Fibroblast of lung (primary cell): ENCODE measurements at regions not wholly inside any gene's neighbourhood (a gene's known extent, or its start where the extent isn't known, plus 50 kb on each side); places are given as distances from the start of the nearest gene placed in this dataset.

ENCODE experiments used
- DNase-seq, 2 donors: peaks; one replicate each; pipeline versions ENCODE4 v3.0.0 to v3.0.0-alpha.2; 2010; ENCODE audit warnings: low read depth in 2 of 2
- H2AFZ ChIP-seq: 2 replicates; pipeline ENCODE4 v1.5.1; 2012; ENCODE audit warnings: low read length, control low read depth, inconsistent platforms
- H3K27ac ChIP-seq: 2 replicates; pipeline ENCODE4 v1.5.1; 2011; ENCODE audit warnings: low read length, control low read depth; ENCODE audit not compliant: insufficient read depth
- H3K27me3 ChIP-seq: 2 replicates; pipeline ENCODE4 v1.5.1; 2011; ENCODE audit warnings: mild to moderate bottlenecking, low read length; ENCODE audit not compliant: control insufficient read depth, insufficient read depth
- H3K36me3 ChIP-seq: 2 replicates; pipeline ENCODE4 v1.5.1; 2011; ENCODE audit warnings: low read length; ENCODE audit not compliant: control insufficient read depth, insufficient read depth
- H3K4me1 ChIP-seq: 2 replicates; pipeline ENCODE4 v1.5.1; 2011; ENCODE audit warnings: low read length; ENCODE audit not compliant: control insufficient read depth, insufficient read depth; ENCODE audit errors: extremely low read depth
- H3K4me2 ChIP-seq: 2 replicates; pipeline ENCODE4 v1.5.1; 2011; ENCODE audit warnings: low read length, control low read depth; ENCODE audit not compliant: insufficient read depth; ENCODE audit errors: extremely low read depth
- H3K4me3 ChIP-seq, 4 experiments: fragments of 200-600 bp in 1 of 4; sonication (generic) in 1 of 4; replicated peaks in 1 of 4; 2 replicates each; pipeline ENCODE4 v1.5.1; 2011 to 2016; ENCODE audit warnings: low read length in 4 of 4, low read depth in 3 of 4, mild to moderate bottlenecking in 3 of 4, control low read depth in 2 of 4, inconsistent platforms in 1 of 4, mixed read lengths in 1 of 4; ENCODE audit not compliant: insufficient read depth in 1 of 4; ENCODE audit errors: control extremely low read depth in 1 of 4
- H3K79me2 ChIP-seq: 2 replicates; pipeline ENCODE4 v1.5.1; 2012; ENCODE audit warnings: mild to moderate bottlenecking, low read length, inconsistent platforms; ENCODE audit not compliant: control insufficient read depth, insufficient read depth
- H3K9ac ChIP-seq: 2 replicates; pipeline ENCODE4 v1.5.1; 2011; ENCODE audit warnings: mild to moderate bottlenecking, low read length, control low read depth; ENCODE audit not compliant: insufficient read depth
- H3K9me3 ChIP-seq: 2 replicates; pipeline ENCODE4 v1.5.1; 2012; ENCODE audit warnings: low read depth, low read length; ENCODE audit not compliant: control insufficient read depth, insufficient read depth
- H4K20me1 ChIP-seq: 2 replicates; pipeline ENCODE4 v1.5.1; 2011; ENCODE audit warnings: low read length; ENCODE audit not compliant: control insufficient read depth, insufficient read depth; ENCODE audit errors: extremely low read depth
- CTCF ChIP-seq, 2 donors: IDR thresholded peaks in 1 of 2; conservative IDR thresholded peaks in 1 of 2; 1 replicate in 1 of 2; 2 replicates in 1 of 2; pipeline ENCODE4 v1.5.1; 2011 to 2012; ENCODE audit warnings: low read length in 2 of 2, control low read depth in 1 of 2, inconsistent platforms in 1 of 2, low read depth in 1 of 2, mild to moderate bottlenecking in 1 of 2
- EZH2 ChIP-seq: IDR thresholded peaks from 2 replicates; pipeline ENCODE4 v1.5.1; 2012; ENCODE audit warnings: low read length, control low read depth, mild to moderate bottlenecking; ENCODE audit errors: missing control alignments

DNA sequence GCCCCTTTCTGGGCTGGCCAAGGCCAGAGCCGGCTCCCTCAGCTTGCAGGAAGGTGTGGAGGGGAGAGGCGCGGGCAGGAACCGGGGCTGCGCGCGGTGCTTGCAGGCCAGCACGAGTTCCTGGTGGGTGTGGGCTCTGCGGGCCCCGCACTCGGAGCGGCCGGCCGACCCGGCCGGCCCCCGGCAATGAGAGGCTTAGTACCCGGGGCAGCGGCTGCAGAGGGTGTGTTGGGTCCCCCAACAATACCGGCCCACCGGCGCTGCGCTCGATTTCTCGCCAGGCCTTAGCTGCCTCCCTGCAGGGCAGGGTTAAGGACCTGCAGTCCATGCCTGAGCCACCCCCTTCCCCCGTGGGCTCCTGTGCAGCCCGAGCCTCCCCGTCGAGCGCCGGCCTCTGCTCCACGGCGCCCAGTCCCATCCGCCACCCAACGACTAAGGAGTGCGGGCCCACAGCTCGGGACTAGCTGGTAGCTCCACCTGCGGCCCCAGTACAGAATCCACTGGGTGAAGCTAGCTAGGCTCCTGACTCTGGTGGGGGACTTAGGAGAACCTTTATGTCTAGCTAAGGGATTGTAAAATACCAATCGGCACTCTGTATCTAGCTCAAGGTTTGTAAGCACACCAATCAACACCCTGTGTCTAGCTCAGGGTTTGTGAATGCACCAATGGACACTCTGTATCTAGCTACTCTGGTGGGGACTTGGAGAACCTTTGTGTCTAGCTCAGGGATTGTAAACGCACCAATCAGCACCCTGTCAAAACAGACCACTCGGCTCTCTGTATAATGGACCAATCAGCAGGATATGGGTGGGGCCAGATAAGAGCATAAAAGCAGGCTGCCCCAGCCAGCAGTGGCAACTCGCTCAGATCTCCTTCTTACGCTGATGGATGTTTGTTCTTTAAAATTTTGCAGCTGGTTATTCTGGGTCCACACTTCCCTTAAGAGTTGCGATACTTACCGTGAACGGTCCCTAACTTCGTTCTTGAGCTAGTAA is 167.4 kb upstream of the RREB1 start:
- TF ChIP-seq EZH2: no peak
- TF ChIP-seq CTCF (conservative IDR thresholded peaks at IDR 0.05 in 1 of 2, IDR thresholded peaks at IDR 0.05 in 1 of 2; ENCODE audit: low read depth in 1 of 2, low read length in 2 of 2): no peak
- no peak overlapping the region for H3K27ac ChIP-seq
- H2AFZ ChIP-seq: no peak overlapping the region
- no peak overlapping the region for H3K4me2 ChIP-seq
- no peaks in the 10 kb centered on the region for H3K36me3 ChIP-seq
- H3K27me3 ChIP-seq: no peaks in the 10 kb centered on the region
- no peak overlapping the region for H3K4me3 ChIP-seq
- no peak overlapping the region for H3K9ac ChIP-seq
- no peaks in the 10 kb centered on the region for H3K4me1 ChIP-seq
- no peaks in the 10 kb centered on the region for H4K20me1 ChIP-seq
- H3K9me3 ChIP-seq: no peaks in the 10 kb centered on the region
- no peak for DNase-seq
- H3K79me2 ChIP-seq: no peaks in the 10 kb centered on the region

- H3K79me2 ChIP-seq: no peaks in the 10 kb centered on the region
- no peaks in the 10 kb centered on the region for H3K4me1 ChIP-seq
- H3K4me2 ChIP-seq: no peak overlapping the region
- H3K36me3 ChIP-seq: no peaks in the 10 kb centered on the region
- no peaks in the 10 kb centered on the region for H4K20me1 ChIP-seq
- H3K27ac ChIP-seq: no peak overlapping the region
- H2AFZ ChIP-seq: no peak overlapping the region
- H3K9me3 ChIP-seq: no peaks in the 10 kb centered on the region
- H3K4me3 ChIP-seq: no peak overlapping the region
- H3K27me3 ChIP-seq: no peaks in the 10 kb centered on the region
- H3K9ac ChIP-seq: no peak overlapping the region
- DNase-seq: no peak
- TF ChIP-seq CTCF (conservative IDR thresholded peaks at IDR 0.05 in 1 of 2, IDR thresholded peaks at IDR 0.05 in 1 of 2; ENCODE audit: low read depth in 1 of 2, low read length in 2 of 2) (no peak), EZH2 (no peak)
These were observed 166.6 kb upstream of the RREB1 start for GRCh38 chr6:6941201-6941600.

GRCh38 chr6:6942091-6942490 is 165.7 kb upstream of the RREB1 start:
- Histone ChIP-seq H3K4me2 (no peak overlapping the region), H3K27ac (no peak overlapping the region), H3K36me3 (no peaks in the 10 kb centered on the region), H3K79me2 (no peaks in the 10 kb centered on the region), H2AFZ (no peak overlapping the region), H3K9ac (no peak overlapping the region), H3K9me3 (no peaks in the 10 kb centered on the region), H3K27me3 (no peaks in the 10 kb centered on the region), H3K4me1 (no peaks in the 10 kb centered on the region), H4K20me1 (no peaks in the 10 kb centered on the region), H3K4me3 (no peak overlapping the region)
- no peak for DNase-seq
- TF ChIP-seq CTCF (conservative IDR thresholded peaks at IDR 0.05 in 1 of 2, IDR thresholded peaks at IDR 0.05 in 1 of 2; ENCODE audit: low read depth in 1 of 2, low read length in 2 of 2) (no peak), EZH2 (no peak)
